Peyer's patch (tissue), 4 donors: ENCODE measurements at regions not wholly inside any gene's neighbourhood (a gene's known extent, or its start where the extent isn't known, plus 50 kb on each side); places are given as distances from the start of the nearest gene placed in this dataset.

Source experiments
- CTCF ChIP-seq, 6 experiments: fragments of 450-650 bp in 4 of 6; fragments of 200-600 bp in 2 of 6; sonication (generic) in 1 of 6; IDR thresholded peaks; one replicate each; pipeline ENCODE4 v1.5.1; 2017 to 2019; ENCODE audit warnings: antibody characterized with exemption in 6 of 6, mild to moderate bottlenecking in 3 of 6, moderate library complexity in 1 of 6
- POLR2A ChIP-seq, 2 donors: fragments of 450-650 bp; IDR thresholded peaks; one replicate each; pipeline ENCODE4 v1.5.1; 2017; ENCODE audit warnings: antibody characterized with exemption in 2 of 2, mild to moderate bottlenecking in 2 of 2, moderate library complexity in 2 of 2

- TF ChIP-seq CTCF (IDR thresholded peaks at IDR 0.05) = no peak
- TF ChIP-seq POLR2A (IDR thresholded peaks at IDR 0.05) = no peak
Measured at GRCh38 chr3:159501029-159501428, 487.6 kb upstream of the IL12A start.
